OCI-LY1 (cell line): ENCODE measurements at regions not wholly inside any gene's neighbourhood (a gene's known extent, or its start where the extent isn't known, plus 50 kb on each side); places are given as distances from the start of the nearest gene placed in this dataset.
"Not testable (repeated sequence)": the region's sequence is repeated elsewhere in the genome, so short reads cannot be mapped to it uniquely, and the experiment has no call there.

ENCODE experiments used
- H2AFZ ChIP-seq: fragments of 200-600 bp; sonication (generic), shearing (Covaris generic); 2 replicates; pipeline ENCODE4 v1.6.0; 2014; ENCODE audit warnings: antibody characterized with exemption, mild to moderate bottlenecking, low read length
- H3F3A ChIP-seq: fragments of 200-600 bp; sonication (generic), shearing (Covaris generic); 2 replicates; pipeline ENCODE4 v1.6.0; 2014; ENCODE audit warnings: mild to moderate bottlenecking, antibody characterized with exemption, low read length, moderate library complexity; ENCODE audit not compliant: insufficient read depth
- H3K27ac ChIP-seq: fragments of 200-600 bp; sonication (generic); 2 replicates; pipeline ENCODE4 v1.5.1; 2014; ENCODE audit warnings: low read length, mixed run types, mild to moderate bottlenecking, low read depth; ENCODE audit not compliant: poor library complexity, severe bottlenecking
- H3K27me3 ChIP-seq: fragments of 200-600 bp; sonication (generic); 2 replicates; pipeline ENCODE4 v1.6.0; 2014; ENCODE audit warnings: antibody characterized with exemption, mild to moderate bottlenecking, low read length, moderate library complexity; ENCODE audit not compliant: insufficient read depth
- H3K36me3 ChIP-seq: fragments of 200-600 bp; sonication (generic); 2 replicates; pipeline ENCODE4 v1.6.1; 2014; ENCODE audit warnings: mild to moderate bottlenecking, antibody characterized with exemption, low read length, moderate library complexity, mixed read lengths; ENCODE audit not compliant: insufficient read depth
- H3K4me1 ChIP-seq: fragments of 200-600 bp; sonication (generic); 2 replicates; pipeline ENCODE4 v1.5.1; 2014; ENCODE audit warnings: mild to moderate bottlenecking, low read length, moderate library complexity; ENCODE audit not compliant: insufficient read depth, severe bottlenecking
- H3K4me2 ChIP-seq: fragments of 200-600 bp; sonication (generic), shearing (Covaris generic); 2 replicates; pipeline ENCODE4 v1.6.1; 2014; ENCODE audit warnings: low read length
- H3K4me3 ChIP-seq: fragments of 200-600 bp; sonication (generic); 2 replicates; pipeline ENCODE4 v1.5.1; 2014; ENCODE audit warnings: low read length, low read depth, mild to moderate bottlenecking, mixed read lengths; ENCODE audit not compliant: poor library complexity, severe bottlenecking
- H3K79me2 ChIP-seq: fragments of 200-600 bp; shearing (Covaris generic); 2 replicates; pipeline ENCODE4 v1.6.1; 2016; ENCODE audit warnings: mixed run types, low read length, mixed read lengths; ENCODE audit not compliant: insufficient read depth
- H3K9ac ChIP-seq: fragments of 200-600 bp; sonication (generic), shearing (Covaris generic); 2 replicates; pipeline ENCODE4 v1.6.1; 2014; ENCODE audit warnings: mild to moderate bottlenecking, low read length, mixed read lengths
- H3K9me2 ChIP-seq: fragments of 200-600 bp; sonication (generic), shearing (Covaris generic); 2 replicates; pipeline ENCODE4 v1.6.1; 2014; ENCODE audit warnings: low read depth, mild to moderate bottlenecking, low read length, mixed read lengths
- H3K9me3 ChIP-seq: fragments of 200-600 bp; shearing (Covaris generic); 2 replicates; pipeline ENCODE4 v1.6.1; 2014; ENCODE audit warnings: low read length, mixed read lengths
- H4K20me1 ChIP-seq: fragments of 200-600 bp; sonication (generic), shearing (Covaris generic); 2 replicates; pipeline ENCODE4 v1.6.0; 2016; ENCODE audit warnings: mild to moderate bottlenecking, low read length; ENCODE audit not compliant: insufficient read depth
- TF ChIP-seq, protein P1 (sequence below): fragments of 200-600 bp; sonication (generic), shearing (Covaris generic); IDR thresholded peaks from 2 replicates; pipeline ENCODE4 v1.5.1; 2017; ENCODE audit warnings: mild to moderate bottlenecking, antibody characterized with exemption, low read length, moderate library complexity, mixed read lengths

DNA sequence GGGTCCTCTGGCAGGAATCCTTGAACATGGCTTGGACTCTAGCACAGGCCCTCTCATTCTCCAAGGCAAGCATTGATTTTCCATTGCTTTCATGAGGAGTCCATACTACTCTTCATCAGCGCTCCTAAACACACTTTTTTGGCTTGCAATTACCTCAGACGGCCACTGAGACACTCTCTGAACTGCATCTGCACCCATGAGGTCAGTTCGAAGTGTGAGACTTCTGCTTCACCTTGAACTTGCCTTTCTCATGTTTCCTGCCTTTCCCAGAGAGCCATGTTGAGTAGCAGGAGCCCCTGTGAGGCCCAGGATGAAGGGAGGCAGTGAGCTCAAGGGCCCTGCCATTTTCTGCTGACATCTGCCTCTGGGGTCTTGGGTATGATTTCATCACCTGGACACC is 279.2 kb upstream of the ZNF337 start:
- not testable (repeated sequence) for H3F3A ChIP-seq, H3K9me2 ChIP-seq, H3K79me2 ChIP-seq, H2AFZ ChIP-seq, H3K4me2 ChIP-seq, H3K27ac ChIP-seq, H4K20me1 ChIP-seq, H3K4me1 ChIP-seq, H3K9me3 ChIP-seq, H3K27me3 ChIP-seq, H3K9ac ChIP-seq, H3K4me3 ChIP-seq, H3K36me3 ChIP-seq
- TF ChIP-seq, protein P1, sequence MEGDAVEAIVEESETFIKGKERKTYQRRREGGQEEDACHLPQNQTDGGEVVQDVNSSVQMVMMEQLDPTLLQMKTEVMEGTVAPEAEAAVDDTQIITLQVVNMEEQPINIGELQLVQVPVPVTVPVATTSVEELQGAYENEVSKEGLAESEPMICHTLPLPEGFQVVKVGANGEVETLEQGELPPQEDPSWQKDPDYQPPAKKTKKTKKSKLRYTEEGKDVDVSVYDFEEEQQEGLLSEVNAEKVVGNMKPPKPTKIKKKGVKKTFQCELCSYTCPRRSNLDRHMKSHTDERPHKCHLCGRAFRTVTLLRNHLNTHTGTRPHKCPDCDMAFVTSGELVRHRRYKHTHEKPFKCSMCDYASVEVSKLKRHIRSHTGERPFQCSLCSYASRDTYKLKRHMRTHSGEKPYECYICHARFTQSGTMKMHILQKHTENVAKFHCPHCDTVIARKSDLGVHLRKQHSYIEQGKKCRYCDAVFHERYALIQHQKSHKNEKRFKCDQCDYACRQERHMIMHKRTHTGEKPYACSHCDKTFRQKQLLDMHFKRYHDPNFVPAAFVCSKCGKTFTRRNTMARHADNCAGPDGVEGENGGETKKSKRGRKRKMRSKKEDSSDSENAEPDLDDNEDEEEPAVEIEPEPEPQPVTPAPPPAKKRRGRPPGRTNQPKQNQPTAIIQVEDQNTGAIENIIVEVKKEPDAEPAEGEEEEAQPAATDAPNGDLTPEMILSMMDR = 0 out of 2 replicates have a peak, but pooled peaks have one; percentile 6

DNA sequence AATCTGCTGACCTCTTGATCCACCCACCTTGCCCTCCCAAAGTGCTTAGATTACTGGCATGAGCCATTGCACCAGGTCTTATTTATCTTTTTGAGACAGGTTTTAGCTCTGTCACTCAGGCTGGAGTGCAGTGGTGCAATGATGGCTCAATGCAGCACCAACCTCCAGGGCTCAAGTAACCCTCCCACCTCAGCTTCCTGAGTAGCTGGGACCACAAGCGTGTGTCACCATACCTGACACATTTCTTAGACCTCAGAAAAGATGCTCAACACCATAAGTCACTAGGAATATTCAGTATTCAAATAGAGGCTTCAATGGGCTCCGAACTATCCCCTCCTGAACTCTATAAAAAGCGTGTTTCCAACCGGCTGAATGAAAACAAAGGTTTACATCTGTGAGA is 268.6 kb upstream of the ZNF337 start:
- H3K36me3 ChIP-seq, H2AFZ ChIP-seq, H3K4me1 ChIP-seq, H3K27ac ChIP-seq, H3K79me2 ChIP-seq, H3K27me3 ChIP-seq, H3K9me3 ChIP-seq, H3K4me2 ChIP-seq, H3K9me2 ChIP-seq, H3F3A ChIP-seq, H4K20me1 ChIP-seq, H3K9ac ChIP-seq, H3K4me3 ChIP-seq: not testable (repeated sequence)

DNA sequence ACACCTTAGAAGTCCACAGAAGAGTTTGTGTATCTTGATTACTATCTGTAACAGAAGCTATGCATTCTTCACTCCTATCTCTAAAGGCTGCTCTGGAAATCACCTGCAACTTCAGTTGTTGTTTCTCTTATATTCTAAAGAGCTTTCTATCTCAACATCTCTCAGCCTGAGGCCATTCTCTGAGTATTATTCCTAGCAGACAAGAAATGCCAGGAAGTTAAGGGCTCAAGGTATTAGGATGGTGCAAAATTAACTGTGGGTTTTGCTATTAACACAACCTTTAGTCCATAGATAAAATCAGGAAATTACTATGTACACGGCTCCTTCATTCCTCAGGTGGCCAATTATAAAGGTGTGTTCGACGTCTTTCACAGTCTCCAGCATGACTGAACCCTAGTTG is 257.2 kb upstream of the ZNF337 start:
- not testable (repeated sequence) for H3K4me2 ChIP-seq, H3K27ac ChIP-seq, H2AFZ ChIP-seq, H3K36me3 ChIP-seq, H3K79me2 ChIP-seq, H4K20me1 ChIP-seq, H3K27me3 ChIP-seq, H3F3A ChIP-seq, H3K9me2 ChIP-seq, H3K9me3 ChIP-seq, H3K9ac ChIP-seq, H3K4me1 ChIP-seq, H3K4me3 ChIP-seq

DNA sequence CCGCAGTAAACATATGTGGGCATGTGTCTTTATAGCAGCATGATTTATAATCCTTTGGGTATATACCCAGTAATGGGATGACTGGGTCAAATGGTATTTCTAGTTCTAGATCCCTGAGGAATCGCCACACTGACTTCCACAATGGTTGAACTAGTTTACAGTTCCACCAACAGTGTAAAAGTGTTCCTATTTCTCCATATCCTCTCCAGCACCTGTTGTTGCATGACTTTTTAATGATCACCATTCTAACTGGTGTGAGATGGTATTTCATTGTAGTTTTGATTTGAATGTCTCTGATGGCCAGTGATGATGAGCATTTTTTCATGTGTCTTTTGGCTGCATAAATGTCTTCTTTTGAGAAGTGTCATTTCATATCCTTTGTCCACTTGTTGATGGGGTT is 238.6 kb upstream of the ZNF337 start:
- H3F3A ChIP-seq, H3K4me1 ChIP-seq, H3K79me2 ChIP-seq, H3K9ac ChIP-seq, H3K36me3 ChIP-seq, H3K27me3 ChIP-seq, H4K20me1 ChIP-seq, H2AFZ ChIP-seq, H3K9me3 ChIP-seq, H3K9me2 ChIP-seq, H3K4me3 ChIP-seq, H3K4me2 ChIP-seq, H3K27ac ChIP-seq: not testable (repeated sequence)

DNA sequence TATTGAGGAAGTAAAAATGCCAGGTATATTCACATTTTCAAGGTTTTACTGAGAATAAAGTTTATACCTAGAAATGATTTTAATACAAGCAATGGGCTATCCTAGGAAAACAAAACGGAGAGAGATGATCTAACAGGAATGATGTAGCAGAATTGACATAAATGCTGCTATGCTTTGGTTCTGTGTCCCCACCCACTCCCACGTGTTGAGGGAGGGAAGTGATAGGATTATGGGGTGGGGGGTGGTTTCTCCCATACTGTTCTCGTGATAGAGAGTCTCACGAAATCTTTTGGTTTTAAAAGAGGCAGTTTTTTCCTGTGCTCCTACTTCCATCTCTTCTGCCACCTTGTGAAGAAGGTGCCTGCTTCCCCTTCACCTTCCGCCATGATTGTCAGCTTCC is 236.2 kb upstream of the ZNF337 start:
- H3K79me2 ChIP-seq, H3K9me3 ChIP-seq, H3K4me3 ChIP-seq, H2AFZ ChIP-seq, H3K9ac ChIP-seq, H3K27ac ChIP-seq, H3K9me2 ChIP-seq, H3F3A ChIP-seq, H3K36me3 ChIP-seq, H3K4me1 ChIP-seq, H3K4me2 ChIP-seq, H3K27me3 ChIP-seq, H4K20me1 ChIP-seq: not testable (repeated sequence)

DNA sequence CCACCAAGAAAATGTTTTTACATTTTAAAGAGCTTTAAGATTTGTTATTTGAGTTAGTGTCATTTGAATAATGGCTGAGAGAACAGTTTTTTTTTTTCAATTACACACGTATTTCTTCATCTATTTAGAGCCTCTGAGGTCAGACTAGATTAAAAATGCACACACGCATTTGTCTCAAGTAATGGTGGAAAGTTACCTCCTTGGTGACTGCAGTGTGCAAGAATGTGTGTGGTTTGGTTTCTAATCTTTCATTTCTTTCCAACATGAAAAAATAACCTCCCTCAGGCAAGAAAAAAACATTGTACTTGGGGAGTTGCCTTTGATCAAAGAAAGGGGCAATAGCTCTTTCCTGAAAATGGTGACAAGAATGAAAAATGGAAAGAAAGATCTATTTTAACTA is 235.5 kb upstream of the ZNF337 start:
- not testable (repeated sequence) for H3K79me2 ChIP-seq, H3K27me3 ChIP-seq, H3K9me2 ChIP-seq, H4K20me1 ChIP-seq, H3K36me3 ChIP-seq, H2AFZ ChIP-seq, H3K9ac ChIP-seq, H3F3A ChIP-seq, H3K9me3 ChIP-seq, H3K4me3 ChIP-seq, H3K4me1 ChIP-seq, H3K4me2 ChIP-seq, H3K27ac ChIP-seq

DNA sequence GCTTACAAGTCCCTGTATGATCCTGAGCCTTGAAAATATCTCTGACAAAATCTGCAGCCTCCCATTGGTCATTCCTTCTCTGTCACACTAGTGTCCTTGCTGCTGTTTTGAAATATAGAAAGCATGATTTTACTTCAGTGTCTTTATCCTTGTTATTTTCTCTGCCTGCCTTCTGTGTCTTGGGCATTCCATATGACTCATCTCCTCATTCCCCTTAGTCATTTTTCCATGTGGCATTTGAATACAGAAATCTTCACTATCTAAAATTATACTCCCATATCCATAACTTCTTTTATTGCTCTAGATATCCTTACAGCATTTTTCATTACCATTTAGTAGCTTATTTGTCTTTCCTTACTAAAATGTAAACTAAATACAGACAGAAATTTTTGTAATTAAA is 205.7 kb upstream of the ZNF337 start:
- H3K9me3 ChIP-seq, H3K4me2 ChIP-seq, H3K36me3 ChIP-seq, H3K79me2 ChIP-seq, H3K27me3 ChIP-seq, H3K27ac ChIP-seq, H4K20me1 ChIP-seq, H3F3A ChIP-seq, H3K4me1 ChIP-seq, H3K4me3 ChIP-seq, H3K9ac ChIP-seq, H3K9me2 ChIP-seq, H2AFZ ChIP-seq: not testable (repeated sequence)
